GM21526 (cell line): ENCODE measurements at regions not wholly inside any gene's neighbourhood (a gene's known extent, or its start where the extent isn't known, plus 50 kb on each side); places are given as distances from the start of the nearest gene placed in this dataset.

Experiments used
- ATAC-seq: cut with Tn5 transposase; IDR thresholded peaks from one replicate; pipeline ENCODE4 v1.9.1; 2021; ENCODE audit warnings: moderate library complexity; ENCODE audit not compliant: unreplicated experiment, low FRiP score

GRCh38 chr3:124272605-124273151, 280.8 kb upstream of the ROPN1 start:
- ATAC-seq: no peak

GRCh38 chr3:124273651-124274050, 281.7 kb upstream of the ROPN1 start:
- ATAC-seq: no peak

- no peak for ATAC-seq
These were observed 282.1 kb upstream of the ROPN1 start for GRCh38 chr3:124274051-124274450.

GRCh38 chr3:124275412-124275811, 283.5 kb upstream of the ROPN1 start:
- ATAC-seq: no peak

- no peak for ATAC-seq
These were observed 284.2 kb upstream of the ROPN1 start for GRCh38 chr3:124276133-124276532.

GRCh38 chr3:124276539-124277143, 284.7 kb upstream of the ROPN1 start:
- no peak for ATAC-seq

GRCh38 chr3:124277144-124277890, 285.4 kb upstream of the ROPN1 start:
- ATAC-seq: no peak

GRCh38 chr3:124281453-124282316, 289.8 kb upstream of the ROPN1 start:
- no peak for ATAC-seq

- no peak for ATAC-seq
These were observed 291.1 kb upstream of the ROPN1 start for GRCh38 chr3:124282751-124283651.

GRCh38 chr3:124283652-124284023, 291.7 kb upstream of the ROPN1 start:
- ATAC-seq: no peak

GRCh38 chr3:124288996-124289395, 297.1 kb upstream of the ROPN1 start:
- ATAC-seq: no peak

- no peak for ATAC-seq
These were observed 299.1 kb upstream of the ROPN1 start for GRCh38 chr3:124291008-124291407.

GRCh38 chr3:124292329-124292728, 300.4 kb upstream of the ROPN1 start:
- no peak for ATAC-seq

- no peak for ATAC-seq
These were observed 301.7 kb upstream of the ROPN1 start for GRCh38 chr3:124293584-124293983.

- ATAC-seq: no peak
These were observed 303.4 kb upstream of the ROPN1 start for GRCh38 chr3:124295362-124295761.

- ATAC-seq: no peak
These were observed 304.5 kb upstream of the ROPN1 start for GRCh38 chr3:124296406-124296805.

GRCh38 chr3:124297062-124297980, 305.4 kb upstream of the ROPN1 start:
- no peak for ATAC-seq

- no peak for ATAC-seq
These were observed 306.4 kb upstream of the ROPN1 start for GRCh38 chr3:124298301-124298700.

GRCh38 chr3:124298951-124299350, 307.0 kb upstream of the ROPN1 start:
- ATAC-seq: no peak
